Kasumi-1 (cell line): ENCODE measurements at regions not wholly inside any gene's neighbourhood (a gene's known extent, or its start where the extent isn't known, plus 50 kb on each side); places are given as distances from the start of the nearest gene placed in this dataset.
"Not testable (repeated sequence)": the region's sequence is repeated elsewhere in the genome, so short reads cannot be mapped to it uniquely, and the experiment has no call there.

ENCODE experiments used
- DNase-seq, 2 experiments: peaks; one replicate each; lab custom pipeline; 2025; lab: John Stamatoyannopoulos, UW

DNA sequence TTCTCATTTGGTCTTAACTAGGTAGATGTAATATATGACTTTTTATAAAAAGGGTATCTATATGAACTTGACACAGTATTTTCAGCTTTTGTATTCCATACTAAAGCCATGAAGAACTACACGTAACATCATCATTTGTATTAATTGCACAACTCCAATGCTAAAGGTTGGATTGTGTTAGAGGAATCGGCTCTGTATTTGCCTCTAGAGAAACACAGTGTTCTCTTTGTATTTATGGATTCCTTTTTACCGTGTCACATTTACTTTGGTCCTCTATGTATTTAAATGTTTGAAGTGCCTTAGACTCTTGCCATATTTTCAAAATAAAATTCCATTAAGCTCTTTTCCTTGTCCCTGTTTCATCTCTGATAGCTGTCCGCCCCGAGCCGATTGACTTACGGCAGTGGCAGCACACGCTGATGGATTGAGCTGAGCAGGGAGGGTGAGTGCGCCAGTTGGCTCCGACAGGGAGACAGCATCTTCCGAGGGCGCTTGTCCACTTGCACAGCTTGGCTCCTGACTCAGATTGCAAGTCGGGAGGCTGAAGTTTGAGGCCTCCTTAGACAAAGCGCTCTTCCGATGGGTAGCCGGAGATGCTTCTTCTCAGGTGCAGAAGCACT, 95.6 kb upstream of the DMRT1 start:
- DNase-seq: no peak

GRCh38 chr9:746661-747434, 94.6 kb upstream of the DMRT1 start:
- no peak for DNase-seq

- DNase-seq: no peak
Measured at GRCh38 chr9:747567-747966, 93.9 kb upstream of the DMRT1 start.

DNA sequence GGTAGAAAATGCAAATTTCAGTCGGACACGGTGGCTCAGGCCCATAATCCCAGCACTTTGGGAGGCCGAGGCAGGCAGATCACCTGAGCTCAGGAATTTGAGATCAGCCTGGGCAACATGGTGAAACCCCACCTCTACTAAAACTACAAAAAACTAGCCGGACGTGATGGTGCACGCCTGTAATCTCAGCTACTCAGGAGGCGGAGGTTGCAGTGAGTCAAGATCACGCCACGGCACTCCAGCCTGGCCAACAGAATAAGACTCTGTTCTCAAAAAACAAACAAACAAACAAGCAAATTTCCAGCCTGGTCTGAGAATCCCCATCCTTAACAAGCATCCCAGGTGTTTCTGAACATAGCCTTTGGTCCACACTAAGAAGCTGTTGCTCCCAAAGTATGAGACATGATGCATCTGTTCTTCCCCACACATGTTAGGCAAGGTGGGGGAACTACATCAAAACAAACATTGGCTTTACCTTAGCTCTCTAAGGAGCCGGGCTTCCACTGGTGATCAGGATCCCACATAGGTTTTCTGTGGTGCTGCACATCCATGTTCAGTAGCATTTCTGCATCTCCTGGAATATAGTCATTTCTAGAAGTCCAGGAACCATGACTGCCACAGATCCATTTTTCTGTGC, 92.5 kb upstream of the DMRT1 start:
- no peak for DNase-seq

GRCh38 chr9:749716-750115, 91.8 kb upstream of the DMRT1 start:
- peak; percentile 1 to 7 for DNase-seq

- no peak for DNase-seq
Measured at GRCh38 chr9:750249-750967, 91.1 kb upstream of the DMRT1 start.

- no peak for DNase-seq
Measured at GRCh38 chr9:751137-752051, 90.1 kb upstream of the DMRT1 start.

GRCh38 chr9:752201-752600, 89.3 kb upstream of the DMRT1 start:
- no peak for DNase-seq

DNA sequence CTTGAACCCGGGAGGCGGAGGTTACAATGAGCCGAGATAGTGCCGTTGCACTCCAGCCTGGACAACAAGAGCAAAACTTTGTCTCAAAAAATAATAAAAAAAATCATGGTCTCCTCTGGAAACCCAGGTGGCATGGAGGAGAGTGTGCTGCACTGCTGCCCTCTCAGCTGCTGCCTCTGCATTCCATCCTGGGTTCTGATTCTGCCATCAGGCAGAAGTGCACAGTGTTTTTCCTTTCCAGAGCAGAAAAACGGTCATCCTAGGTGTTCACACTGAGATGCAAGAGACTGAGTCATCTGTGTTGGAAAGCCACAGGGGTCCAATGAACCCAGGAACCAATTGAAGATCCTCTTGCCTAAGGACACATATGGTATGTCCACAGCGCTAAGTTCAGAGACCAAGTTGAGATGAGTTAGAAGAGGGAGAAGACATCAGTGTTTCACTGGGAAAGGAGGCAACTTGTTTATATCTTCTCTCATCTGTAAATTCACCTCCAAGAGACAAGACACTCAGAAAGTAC, 88.8 kb upstream of the DMRT1 start:
- no peak for DNase-seq

DNA sequence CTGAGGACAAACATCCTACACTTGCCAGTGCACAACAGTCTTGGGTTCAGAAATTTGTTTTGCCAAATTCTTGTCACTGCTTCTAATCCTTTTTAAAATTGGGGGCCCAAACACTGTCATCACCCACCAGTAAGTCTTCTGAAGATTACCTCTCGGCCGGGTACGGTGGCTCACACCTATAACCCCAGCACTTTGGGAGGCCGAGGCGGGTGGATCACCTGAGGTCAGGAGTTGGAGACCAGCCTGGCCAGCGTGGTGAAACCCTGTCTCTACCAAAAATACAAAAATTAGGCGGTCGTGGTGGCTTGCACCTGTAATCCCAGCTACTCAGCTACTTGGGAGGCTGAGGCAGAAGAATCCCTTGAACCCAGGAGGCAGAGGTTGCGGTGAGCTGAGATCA, 87.8 kb upstream of the DMRT1 start:
- DNase-seq: not testable (repeated sequence)

DNA sequence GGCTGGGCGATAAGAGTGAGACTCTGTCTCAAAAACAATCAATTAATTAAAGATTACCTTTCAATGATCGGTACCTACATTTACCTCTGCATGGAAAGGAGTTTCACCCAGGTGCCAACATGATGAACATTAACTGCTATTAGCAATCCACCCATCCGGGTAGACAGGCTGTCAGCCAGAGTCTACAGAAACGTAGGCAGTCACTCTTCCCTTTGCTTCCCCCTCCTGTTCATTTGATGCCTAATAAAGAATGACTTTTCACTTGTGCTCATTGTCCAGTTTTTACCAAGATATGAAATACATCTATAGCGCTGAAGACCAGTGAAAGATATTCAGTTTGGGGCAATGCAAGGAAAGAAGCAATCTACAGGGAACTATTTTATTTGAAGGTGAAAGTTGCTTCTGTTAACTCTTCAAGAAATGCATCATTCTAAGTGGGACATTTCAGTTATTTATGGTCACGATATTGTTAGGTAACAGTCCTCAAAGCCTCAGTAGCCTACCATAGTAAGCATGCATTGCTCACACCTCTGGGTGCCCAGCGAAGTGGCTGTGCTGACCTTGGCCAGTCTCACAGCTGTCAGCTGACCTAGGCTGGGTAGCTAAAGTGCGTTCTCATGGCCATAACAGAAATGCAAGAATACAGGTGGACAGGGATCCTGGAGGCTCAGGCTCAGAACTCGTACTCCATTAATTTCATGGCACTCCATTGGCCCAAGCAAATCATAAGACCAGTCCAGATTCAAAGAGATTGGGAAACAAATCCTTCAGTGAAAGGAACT, 87.2 kb upstream of the DMRT1 start:
- DNase-seq: no peak

DNA sequence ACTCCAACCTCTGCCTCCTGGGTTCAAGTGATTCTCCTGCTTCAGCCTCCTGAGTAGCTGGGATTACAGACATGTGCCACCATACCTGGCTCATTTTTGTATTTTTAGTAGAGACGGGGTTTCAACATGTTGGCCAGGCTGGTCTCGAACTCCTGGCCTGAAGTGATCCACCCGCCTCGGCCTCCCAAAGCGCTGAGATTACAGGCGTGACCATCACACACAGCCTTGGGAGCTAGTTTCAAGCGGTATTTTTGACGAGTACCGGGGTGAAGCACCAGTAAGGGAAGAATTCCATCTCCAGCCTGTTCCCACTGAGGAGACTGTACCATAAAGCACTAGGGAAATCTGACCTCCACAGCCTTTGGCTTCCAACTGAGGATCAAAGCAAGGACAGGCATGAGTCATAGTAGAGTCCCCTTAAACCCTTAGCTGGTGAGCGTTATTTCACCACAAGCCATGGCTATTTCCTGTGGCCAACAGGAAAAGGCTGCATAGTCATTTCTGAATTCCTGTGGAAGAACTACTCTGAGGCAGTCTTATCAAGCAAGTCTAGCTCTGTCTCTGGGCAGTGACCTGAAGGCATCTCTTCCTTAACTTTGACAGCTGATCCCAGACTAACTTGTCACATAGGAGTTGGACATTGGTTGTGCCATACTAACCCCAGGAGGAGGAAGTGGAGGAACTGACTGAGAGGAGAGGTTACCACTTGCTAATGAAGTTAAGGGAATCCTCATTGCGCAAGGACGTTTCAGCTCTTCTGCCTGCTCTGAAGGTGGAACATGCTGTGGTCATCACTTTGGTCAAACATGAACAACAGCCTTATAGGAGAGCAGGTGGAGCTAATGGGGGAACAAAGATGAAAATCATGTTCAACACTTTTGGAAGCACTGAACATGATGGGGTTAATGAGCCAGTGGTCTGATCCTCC, 85.8 kb upstream of the DMRT1 start:
- peak; percentile 18 to 66 for DNase-seq

GRCh38 chr9:757246-757881, 84.1 kb upstream of the DMRT1 start:
- peak; percentile 9 to 34 for DNase-seq

DNA sequence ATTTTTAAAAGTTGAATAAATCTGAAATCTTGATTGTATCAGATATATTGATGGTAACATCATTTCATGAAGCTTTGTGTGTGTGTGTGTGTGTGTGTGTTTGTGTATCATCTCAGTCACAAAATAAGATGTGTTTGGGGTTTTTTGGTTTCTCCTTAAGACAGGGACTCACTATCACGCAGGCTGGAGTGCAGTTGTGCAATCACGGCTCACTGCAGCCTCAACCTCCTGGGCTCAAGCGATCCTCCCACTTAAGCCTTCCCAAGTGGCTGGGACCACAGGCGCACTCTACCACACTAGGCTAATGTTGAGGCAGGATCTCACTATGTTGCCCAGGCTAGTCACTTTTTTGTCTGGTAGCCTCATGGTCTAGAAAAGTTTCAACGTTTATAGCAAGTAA, 83.4 kb upstream of the DMRT1 start:
- no peak for DNase-seq

DNA sequence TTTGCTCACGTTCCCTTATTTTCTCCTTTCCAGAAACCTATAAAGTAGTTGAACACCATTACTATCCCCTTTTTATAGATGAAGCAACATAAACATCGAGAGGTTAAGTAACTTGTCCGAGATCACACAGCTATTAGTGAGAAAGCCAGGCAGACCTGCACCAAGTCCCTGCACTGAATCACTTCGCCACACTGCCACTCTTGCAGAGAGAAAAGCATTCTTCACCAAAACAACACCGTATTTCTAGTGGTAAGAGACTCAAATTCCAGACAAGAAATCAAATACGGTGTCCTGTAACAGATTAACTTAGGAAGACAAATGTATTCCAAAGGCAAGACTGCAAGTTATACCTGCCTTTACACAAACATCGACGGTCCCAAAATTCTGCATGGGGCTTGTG, 82.0 kb upstream of the DMRT1 start:
- DNase-seq: no peak

DNA sequence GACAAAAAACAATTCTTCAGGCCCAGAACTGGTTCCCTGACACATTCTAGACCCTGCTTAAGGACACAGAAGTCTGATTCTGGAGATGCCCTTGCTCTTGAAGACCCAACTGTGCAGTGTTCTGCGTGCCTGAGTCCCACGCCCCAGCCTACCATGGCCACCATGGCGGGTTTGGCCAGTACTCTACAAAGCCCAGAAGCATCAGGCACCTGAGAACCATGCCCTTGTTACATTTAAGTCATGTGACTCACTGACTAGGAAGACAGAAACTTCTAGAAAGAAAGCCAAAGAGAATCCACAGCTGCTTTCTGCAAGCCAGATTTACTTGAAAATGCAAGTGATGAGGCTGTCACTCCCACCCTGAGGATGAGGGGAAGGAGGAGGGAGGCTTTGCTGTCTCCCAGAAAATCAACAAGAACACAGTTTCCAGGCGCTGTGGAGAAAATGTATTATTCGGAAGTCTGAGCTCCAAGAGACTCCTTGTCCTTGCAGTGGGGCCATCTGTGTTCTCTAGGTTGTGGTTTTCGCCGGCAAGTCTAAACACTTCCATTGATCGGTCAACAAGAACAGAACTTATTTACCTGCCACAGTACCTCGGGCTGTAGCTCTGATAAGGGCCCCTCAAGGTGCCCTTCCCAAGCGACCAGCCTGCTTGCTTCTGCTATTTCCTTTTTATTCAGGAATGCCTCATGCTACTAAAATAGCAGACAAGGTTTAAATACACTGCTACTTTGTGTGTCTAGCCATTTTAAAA, 81.3 kb upstream of the DMRT1 start:
- no peak for DNase-seq

GRCh38 chr9:761176-761792, 80.2 kb upstream of the DMRT1 start:
- DNase-seq: no peak
